Keratinocyte (primary cell): ENCODE measurements at regions not wholly inside any gene's neighbourhood (a gene's known extent, or its start where the extent isn't known, plus 50 kb on each side); places are given as distances from the start of the nearest gene placed in this dataset.

ENCODE experiments used
- DNase-seq: peaks from one replicate; pipeline ENCODE4 v3.0.0-alpha.2; 2011; ENCODE audit warnings: low read depth, missing footprints, low spot score
- FAIRE-seq: peaks from 2 replicates; lab custom pipeline; 2011; peaks lifted over from hg19 to GRCh38; lab: Jason Lieb, UNC
- H2AFZ ChIP-seq: 2 replicates; pipeline ENCODE4 v1.6.0; 2012; ENCODE audit warnings: low read length, control low read depth, inconsistent platforms; ENCODE audit not compliant: control insufficient read depth
- H3K27ac ChIP-seq: 2 replicates; pipeline ENCODE4 v1.5.1; 2011; ENCODE audit warnings: low read length; ENCODE audit not compliant: control insufficient read depth, insufficient read depth
- H3K27me3 ChIP-seq: 3 replicates; pipeline ENCODE4 v1.6.0; 2011; ENCODE audit warnings: low read length; ENCODE audit not compliant: control insufficient read depth, insufficient read depth; ENCODE audit errors: extremely low read depth
- H3K36me3 ChIP-seq, 2 experiments: 2 replicates in 1 of 2; 3 replicates in 1 of 2; pipeline ENCODE4 v1.5.1; 2011; ENCODE audit warnings: low read length in 2 of 2, mild to moderate bottlenecking in 1 of 2; ENCODE audit not compliant: control insufficient read depth in 2 of 2, insufficient read depth in 2 of 2; ENCODE audit errors: extremely low read depth in 1 of 2
- H3K4me1 ChIP-seq: 3 replicates; pipeline ENCODE4 v1.5.1; 2011; ENCODE audit warnings: low read length; ENCODE audit not compliant: control insufficient read depth, insufficient read depth; ENCODE audit errors: extremely low read depth
- H3K4me2 ChIP-seq: 3 replicates; pipeline ENCODE4 v1.6.0; 2011; ENCODE audit warnings: low read depth, low read length; ENCODE audit not compliant: control insufficient read depth, insufficient read depth; ENCODE audit errors: extremely low read depth
- H3K4me3 ChIP-seq, 3 experiments: fragments of 200-600 bp in 1 of 3; sonication (generic) in 1 of 3; 2 replicates in 2 of 3; 3 replicates in 1 of 3; pipeline ENCODE4 v1.5.1; 2011 to 2016; ENCODE audit warnings: low read length in 3 of 3, mild to moderate bottlenecking in 3 of 3, control low read depth in 2 of 3, inconsistent platforms in 1 of 3, low read depth in 1 of 3, mixed read lengths in 1 of 3, mixed run types in 1 of 3, moderate library complexity in 1 of 3; ENCODE audit not compliant: control insufficient read depth in 2 of 3, insufficient read depth in 2 of 3; ENCODE audit errors: extremely low read depth in 1 of 3
- H3K79me2 ChIP-seq: 2 replicates; pipeline ENCODE4 v1.6.0; 2012; ENCODE audit warnings: low read length; ENCODE audit not compliant: control insufficient read depth, insufficient read depth
- H3K9ac ChIP-seq: 3 replicates; pipeline ENCODE4 v1.6.0; 2011; ENCODE audit warnings: low read length; ENCODE audit not compliant: control insufficient read depth, insufficient read depth; ENCODE audit errors: extremely low read depth
- H3K9me1 ChIP-seq: 3 replicates; pipeline ENCODE4 v1.6.0; 2011; ENCODE audit warnings: low read length; ENCODE audit not compliant: control insufficient read depth, insufficient read depth; ENCODE audit errors: extremely low read depth
- H3K9me3 ChIP-seq: 2 replicates; pipeline ENCODE4 v1.5.1; 2012; ENCODE audit warnings: low read depth, low read length; ENCODE audit not compliant: control insufficient read depth
- H4K20me1 ChIP-seq: 3 replicates; pipeline ENCODE4 v1.6.0; 2011; ENCODE audit warnings: low read length; ENCODE audit not compliant: control insufficient read depth, insufficient read depth; ENCODE audit errors: extremely low read depth
- EZH2 ChIP-seq: IDR thresholded peaks from one replicate; pipeline ENCODE4 v1.6.1; 2012; ENCODE audit warnings: inconsistent platforms, mild to moderate bottlenecking, low read length, moderate library complexity
- dilution Hi-C: fragments of 300-500 bp; cut with MboI; formaldehyde crosslinking; loops from one replicate; pipeline ENCODE4 v1.7.0; 2020; ENCODE audit warnings: low sequenced_read_pairs; ENCODE audit not compliant: extremely low pct_ligation_motif_present
- TF ChIP-seq, protein P1 (sequence below), 3 experiments: IDR thresholded peaks in 1 of 3; conservative IDR thresholded peaks in 1 of 3; optimal IDR thresholded peaks in 1 of 3; 2 replicates in 2 of 3; 3 replicates in 1 of 3; pipeline versions ENCODE3 to v1.5.1; 2011; ENCODE audit warnings: low read length in 3 of 3, mild to moderate bottlenecking in 3 of 3, moderate library complexity in 2 of 3, control low read depth in 1 of 3, inconsistent platforms in 1 of 3; ENCODE audit not compliant: insufficient read depth in 2 of 3; ENCODE audit errors: extremely low read depth in 1 of 3

GRCh38 chr13:97555034-97555433 is 121.1 kb downstream of the RAP2A start:
- H4K20me1 ChIP-seq, result no peaks in the 10 kb centered on the region
- dilution Hi-C loops, result no loop called here
- H3K79me2 ChIP-seq, result no peaks in the 10 kb centered on the region
- H3K9me1 ChIP-seq, result no peaks in the 10 kb centered on the region
- no peaks in the 10 kb centered on the region for H3K27me3 ChIP-seq
- FAIRE-seq (no peak), DNase-seq (no peak)
- TF ChIP-seq, protein P1, sequence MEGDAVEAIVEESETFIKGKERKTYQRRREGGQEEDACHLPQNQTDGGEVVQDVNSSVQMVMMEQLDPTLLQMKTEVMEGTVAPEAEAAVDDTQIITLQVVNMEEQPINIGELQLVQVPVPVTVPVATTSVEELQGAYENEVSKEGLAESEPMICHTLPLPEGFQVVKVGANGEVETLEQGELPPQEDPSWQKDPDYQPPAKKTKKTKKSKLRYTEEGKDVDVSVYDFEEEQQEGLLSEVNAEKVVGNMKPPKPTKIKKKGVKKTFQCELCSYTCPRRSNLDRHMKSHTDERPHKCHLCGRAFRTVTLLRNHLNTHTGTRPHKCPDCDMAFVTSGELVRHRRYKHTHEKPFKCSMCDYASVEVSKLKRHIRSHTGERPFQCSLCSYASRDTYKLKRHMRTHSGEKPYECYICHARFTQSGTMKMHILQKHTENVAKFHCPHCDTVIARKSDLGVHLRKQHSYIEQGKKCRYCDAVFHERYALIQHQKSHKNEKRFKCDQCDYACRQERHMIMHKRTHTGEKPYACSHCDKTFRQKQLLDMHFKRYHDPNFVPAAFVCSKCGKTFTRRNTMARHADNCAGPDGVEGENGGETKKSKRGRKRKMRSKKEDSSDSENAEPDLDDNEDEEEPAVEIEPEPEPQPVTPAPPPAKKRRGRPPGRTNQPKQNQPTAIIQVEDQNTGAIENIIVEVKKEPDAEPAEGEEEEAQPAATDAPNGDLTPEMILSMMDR (optimal IDR thresholded peaks at IDR 0.05 in 1 of 3, IDR thresholded peaks at IDR 0.05 in 1 of 3, conservative IDR thresholded peaks at IDR 0.05 in 1 of 3; ENCODE audit: extremely low read depth in 1 of 3, insufficient read depth in 2 of 3, low read length in 3 of 3), result no peak
- TF ChIP-seq EZH2, result no peak
- H3K9me3 ChIP-seq, result no peaks in the 10 kb centered on the region
- H3K4me1 ChIP-seq, result no peaks in the 10 kb centered on the region
- no peaks in the 10 kb centered on the region for H3K36me3 ChIP-seq
- H3K27ac ChIP-seq, result no peak overlapping the region
- no peak overlapping the region for H3K9ac ChIP-seq
- H2AFZ ChIP-seq, result no peak overlapping the region
- H3K4me2 ChIP-seq, result no peak overlapping the region
- H3K4me3 ChIP-seq, result no peak overlapping the region

GRCh38 chr13:97559030-97559429 is 125.1 kb downstream of the RAP2A start:
- H3K9me1 ChIP-seq, result no peaks in the 10 kb centered on the region

DNA sequence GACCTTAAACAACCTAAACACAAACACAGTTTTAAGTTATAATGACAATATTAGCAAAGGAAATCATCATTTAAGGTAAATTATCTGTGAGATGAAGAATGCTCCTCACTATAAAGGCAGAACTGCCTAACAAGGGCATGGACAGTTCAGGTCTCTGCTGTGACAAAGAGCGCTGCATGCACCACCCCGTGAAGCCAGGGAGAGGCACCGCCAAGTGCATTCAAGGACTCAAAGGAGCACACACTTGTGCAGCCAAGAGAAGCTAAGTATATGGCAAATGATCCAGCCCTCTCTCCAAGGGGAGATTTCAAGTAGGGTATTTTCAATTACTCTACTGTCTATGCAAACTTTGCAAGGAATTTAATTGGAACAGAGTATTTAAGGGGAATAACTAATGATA is 126.0 kb downstream of the RAP2A start:
- H3K27ac ChIP-seq, result no peak overlapping the region
- dilution Hi-C loops, result no loop called here

More at GRCh38 chr13:97559030-97559429, 125.1 kb downstream of the RAP2A start:
- Histone ChIP-seq H3K4me3 (no peak overlapping the region), H2AFZ (no peak overlapping the region), H3K36me3 (no peaks in the 10 kb centered on the region), H3K9me3 (no peaks in the 10 kb centered on the region), H3K27ac (no peak overlapping the region), H3K4me1 (no peaks in the 10 kb centered on the region), H3K9ac (no peak overlapping the region), H3K27me3 (no peaks in the 10 kb centered on the region), H3K4me2 (no peak overlapping the region), H4K20me1 (no peaks in the 10 kb centered on the region), H3K79me2 (no peaks in the 10 kb centered on the region)
- DNase-seq (no peak), FAIRE-seq (no peak)
- TF ChIP-seq EZH2, result no peak
- dilution Hi-C loops, result no loop called here

More for the DNA sequence above, 126.0 kb downstream of the RAP2A start:
- no peak overlapping the region for H3K4me3 ChIP-seq
- no peak overlapping the region for H3K4me2 ChIP-seq
- H3K9ac ChIP-seq, result no peak overlapping the region
- H3K36me3 ChIP-seq, result no peaks in the 10 kb centered on the region
- no peak for DNase-seq
- H2AFZ ChIP-seq, result no peak overlapping the region
- H3K79me2 ChIP-seq, result no peaks in the 10 kb centered on the region
- no peaks in the 10 kb centered on the region for H3K9me1 ChIP-seq
- no peaks in the 10 kb centered on the region for H3K9me3 ChIP-seq
- no peak for FAIRE-seq
- H4K20me1 ChIP-seq, result no peaks in the 10 kb centered on the region
- no peaks in the 10 kb centered on the region for H3K4me1 ChIP-seq
- TF ChIP-seq EZH2, result no peak
- TF ChIP-seq, protein P1 (optimal IDR thresholded peaks at IDR 0.05 in 1 of 3, IDR thresholded peaks at IDR 0.05 in 1 of 3, conservative IDR thresholded peaks at IDR 0.05 in 1 of 3; ENCODE audit: extremely low read depth in 1 of 3, insufficient read depth in 2 of 3, low read length in 3 of 3), result no peak
- H3K27me3 ChIP-seq, result no peaks in the 10 kb centered on the region
